SK-N-MC (cell line): ENCODE measurements at regions not wholly inside any gene's neighbourhood (a gene's known extent, or its start where the extent isn't known, plus 50 kb on each side); places are given as distances from the start of the nearest gene placed in this dataset.

Experiments
- EZH2 ChIP-seq: fragments of 200-600 bp; sonication (generic); IDR thresholded peaks from one replicate; pipeline ENCODE4 v1.6.1; 2017; ENCODE audit warnings: antibody characterized with exemption
- POLR2AphosphoS5 ChIP-seq: IDR thresholded peaks from 2 replicates; pipeline ENCODE4 v1.6.1; 2012; ENCODE audit warnings: mild to moderate bottlenecking, low read depth, low read length, borderline replicate concordance

DNA sequence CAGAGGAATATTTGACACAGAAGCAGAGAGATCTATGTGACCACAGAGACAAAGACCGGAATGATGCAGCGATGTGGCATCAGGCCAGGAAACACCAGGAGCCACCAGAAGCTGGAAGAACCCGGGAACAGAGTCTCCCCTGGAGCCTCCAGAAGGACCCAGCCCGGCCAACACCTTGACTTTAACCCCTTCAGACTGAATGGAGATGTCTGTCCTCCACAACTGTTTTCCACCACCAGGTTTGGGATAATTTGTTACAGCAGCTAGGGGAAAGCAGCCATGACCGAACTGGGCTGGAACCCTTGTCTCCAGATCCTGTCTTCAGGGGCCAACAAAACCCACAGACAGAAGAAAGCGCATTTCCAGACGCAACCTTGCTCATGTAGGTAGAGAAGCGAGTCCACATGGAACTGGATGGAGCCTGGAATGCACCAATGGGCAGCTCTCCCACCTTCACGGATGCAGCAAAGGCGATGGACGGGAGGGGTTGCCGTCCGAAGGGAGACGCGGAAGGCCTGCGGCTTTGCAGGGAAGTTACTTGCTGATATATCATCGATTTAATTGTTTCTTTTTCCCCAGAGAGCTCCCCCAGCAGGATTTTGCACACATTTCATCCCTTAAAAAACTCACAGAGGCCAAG is 396.6 kb downstream of the NPHP4 start:
- no peak for TF ChIP-seq EZH2
- no peak for TF ChIP-seq POLR2AphosphoS5
